ENCODE measurements at regions not wholly inside any gene's neighbourhood (a gene's known extent, or its start where the extent isn't known, plus 50 kb on each side); places are given as distances from the start of the nearest gene placed in this dataset.

- Histone ChIP-seq H3K9me2 (replicated peaks; ENCODE audit: insufficient read depth, low read length) (no peaks in the 10 kb centered on the region), H3K4me2 (ENCODE audit: low read depth, low read length) (no peak overlapping the region), H3K27ac (ENCODE audit: low read length) (no peak overlapping the region), H3K36me3 (replicated peaks; ENCODE audit: insufficient read depth, low read length) (no peaks in the 10 kb centered on the region), H3K79me2 (ENCODE audit: low read length) (no peaks in the 10 kb centered on the region), H3K4me3 (ENCODE audit: low read length) (no peak overlapping the region), H2AFZ (ENCODE audit: low read length) (no peak overlapping the region), H3K9ac (ENCODE audit: low read length) (no peak overlapping the region), H3K27me3 (replicated peaks; ENCODE audit: insufficient read depth, low read length) (no peaks in the 10 kb centered on the region), H3K9me3 (replicated peaks; ENCODE audit: insufficient read depth, low read length) (no peaks in the 10 kb centered on the region), H4K20me1 (ENCODE audit: insufficient read depth, low read length) (no peaks in the 10 kb centered on the region), H3K4me1 (ENCODE audit: low read length) (no peaks in the 10 kb centered on the region), H3F3A (ENCODE audit: insufficient read depth, low read length) (no peaks in the 10 kb centered on the region)
- DNase-seq = no peak
- TF ChIP-seq CTCF (IDR thresholded peaks at IDR 0.05; ENCODE audit: low read length) (no peak), EZH2 (optimal IDR thresholded peaks at IDR 0.05; ENCODE audit: low read depth, low read length) (no peak), EZH2phosphoT487 (IDR thresholded peaks at IDR 0.05; ENCODE audit: low read length) (no peak)
These were observed 145.6 kb upstream of the HS3ST2 start for GRCh38 chr16:22668318-22668717.

GRCh38 chr16:22670044-22670536, 143.9 kb upstream of the HS3ST2 start:
- H3F3A ChIP-seq (ENCODE audit: insufficient read depth, low read length) = no peaks in the 10 kb centered on the region
- H3K9ac ChIP-seq (ENCODE audit: low read length) = no peak overlapping the region
- no peaks in the 10 kb centered on the region for H4K20me1 ChIP-seq (ENCODE audit: insufficient read depth, low read length)
- H3K4me2 ChIP-seq (ENCODE audit: low read depth, low read length) = peak overlapping the region; percentile 23; the same call in 1 of the 2 replicates
- DNase-seq = no peak
- no peaks in the 10 kb centered on the region for H3K4me1 ChIP-seq (ENCODE audit: low read length)
- no peaks in the 10 kb centered on the region for H3K9me3 ChIP-seq (replicated peaks; ENCODE audit: insufficient read depth, low read length)
- TF ChIP-seq EZH2 (optimal IDR thresholded peaks at IDR 0.05; ENCODE audit: low read depth, low read length) = no peak
- no peak for TF ChIP-seq CTCF (IDR thresholded peaks at IDR 0.05; ENCODE audit: low read length)
- no peak for TF ChIP-seq EZH2phosphoT487 (IDR thresholded peaks at IDR 0.05; ENCODE audit: low read length)
- H3K4me3 ChIP-seq (ENCODE audit: low read length) = no peak overlapping the region
- no peaks in the 10 kb centered on the region for H3K79me2 ChIP-seq (ENCODE audit: low read length)
- no peaks in the 10 kb centered on the region for H3K36me3 ChIP-seq (replicated peaks; ENCODE audit: insufficient read depth, low read length)
- no peaks in the 10 kb centered on the region for H3K9me2 ChIP-seq (replicated peaks; ENCODE audit: insufficient read depth, low read length)
- peak overlapping the region; percentile 14 for H2AFZ ChIP-seq (ENCODE audit: low read length)
- no peaks in the 10 kb centered on the region for H3K27me3 ChIP-seq (replicated peaks; ENCODE audit: insufficient read depth, low read length)
- no peak overlapping the region for H3K27ac ChIP-seq (ENCODE audit: low read length)

GRCh38 chr16:22670551-22671041, 143.4 kb upstream of the HS3ST2 start:
- Histone ChIP-seq H3K9ac (ENCODE audit: low read length) (no peak overlapping the region), H2AFZ (ENCODE audit: low read length) (peak overlapping the region; percentile 14), H3K36me3 (replicated peaks; ENCODE audit: insufficient read depth, low read length) (no peaks in the 10 kb centered on the region), H3F3A (ENCODE audit: insufficient read depth, low read length) (no peaks in the 10 kb centered on the region), H3K9me2 (replicated peaks; ENCODE audit: insufficient read depth, low read length) (no peaks in the 10 kb centered on the region), H3K27me3 (replicated peaks; ENCODE audit: insufficient read depth, low read length) (no peaks in the 10 kb centered on the region), H3K9me3 (replicated peaks; ENCODE audit: insufficient read depth, low read length) (no peaks in the 10 kb centered on the region), H3K79me2 (ENCODE audit: low read length) (no peaks in the 10 kb centered on the region), H3K4me1 (ENCODE audit: low read length) (no peaks in the 10 kb centered on the region), H3K4me3 (ENCODE audit: low read length) (peak overlapping the region; percentile 30; the same call in 1 of the 2 replicates), H4K20me1 (ENCODE audit: insufficient read depth, low read length) (no peaks in the 10 kb centered on the region), H3K4me2 (ENCODE audit: low read depth, low read length) (peak overlapping the region; percentile 23; the same call in 1 of the 2 replicates), H3K27ac (ENCODE audit: low read length) (no peak overlapping the region)
- no peak for DNase-seq
- no peak for TF ChIP-seq EZH2phosphoT487 (IDR thresholded peaks at IDR 0.05; ENCODE audit: low read length)
- no peak for TF ChIP-seq CTCF (IDR thresholded peaks at IDR 0.05; ENCODE audit: low read length)
- no peak for TF ChIP-seq EZH2 (optimal IDR thresholded peaks at IDR 0.05; ENCODE audit: low read depth, low read length)

Data from MM.1S (cell line).